GM13977 (cell line): ENCODE measurements at regions not wholly inside any gene's neighbourhood (a gene's known extent, or its start where the extent isn't known, plus 50 kb on each side); places are given as distances from the start of the nearest gene placed in this dataset.

Source experiments
- DNase-seq: peaks from one replicate; pipeline ENCODE4 v3.0.0; 2012; ENCODE audit warnings: low spot score
- CTCF ChIP-seq: IDR thresholded peaks from 2 replicates; pipeline ENCODE4 v1.5.1; 2012; ENCODE audit warnings: mild to moderate bottlenecking, control low read depth; ENCODE audit not compliant: insufficient read depth; ENCODE audit errors: extremely low read depth, missing control alignments
- in situ Hi-C: fragments of 300-500 bp; cut with MboI; formaldehyde crosslinking; loops from one replicate; pipeline ENCODE4 v1.12.0; 2022; ENCODE audit warnings: low sequenced_read_pairs, low pct_unique_long_range_greater_than_20kb, mixed read lengths, inconsistent platforms; ENCODE audit not compliant: unreplicated experiment

GRCh38 chr1:22376976-22377375 is 74.7 kb upstream of the ZBTB40 start:
- in situ Hi-C loops, result no loop called here
- no peak for DNase-seq
- TF ChIP-seq CTCF, result no peak

GRCh38 chr1:22379566-22379965 is 72.1 kb upstream of the ZBTB40 start:
- no peak for DNase-seq
- in situ Hi-C loops, result no loop called here
- no peak for TF ChIP-seq CTCF

GRCh38 chr1:22380024-22380785 is 71.4 kb upstream of the ZBTB40 start:
- no peak for DNase-seq
- no peak for TF ChIP-seq CTCF
- in situ Hi-C loops, result no loop called here

GRCh38 chr1:22383526-22384294 is 67.9 kb upstream of the ZBTB40 start:
- DNase-seq, result no peak
- in situ Hi-C loops, result no loop called here
- no peak for TF ChIP-seq CTCF

GRCh38 chr1:22385537-22385936 is 66.1 kb upstream of the ZBTB40 start:
- in situ Hi-C loops, result no loop called here
- DNase-seq, result no peak
- no peak for TF ChIP-seq CTCF

GRCh38 chr1:22386774-22387173 is 64.9 kb upstream of the ZBTB40 start:
- no peak for DNase-seq
- no peak for TF ChIP-seq CTCF
- in situ Hi-C loops, result no loop called here
